ENCODE measurements at regions not wholly inside any gene's neighbourhood (a gene's known extent, or its start where the extent isn't known, plus 50 kb on each side); places are given as distances from the start of the nearest gene placed in this dataset.

GRCh38 chr7:116128139-116128538 is 82.2 kb upstream of the TES start:
- Mint-ChIP-seq H3K9me3 (no peaks in the 10 kb centered on the region), H3K36me3 (no peaks in the 10 kb centered on the region), H3K4me3 (no peak overlapping the region), H3K4me1 (no peaks in the 10 kb centered on the region), H3K27me3 (ENCODE audit: low read depth in 2 of 2) (peaks cover 0 to 6% of the 10 kb centered on the region in 2 donors), H3K27ac (no peak overlapping the region)
- H3K36me3 ChIP-seq (ENCODE audit: control insufficient read depth, insufficient read depth, low read length), result no peaks in the 10 kb centered on the region
- no peak overlapping the region for H3K27ac ChIP-seq (ENCODE audit: low read length)
- no peaks in the 10 kb centered on the region for H3K9me3 ChIP-seq (ENCODE audit: control insufficient read depth, insufficient read depth, low read length)
- no peaks in the 10 kb centered on the region for H3K4me1 ChIP-seq (ENCODE audit: control insufficient read depth, insufficient read depth, low read length)
- ATAC-seq (no peak), DNase-seq (no peak)
- intact Hi-C loops (cut with micrococcal nuclease), result no loop called here
- WGBS (ENCODE audit: insufficient coverage), result no CpG with 5 or more reads among the region's 2 CpGs
- TF ChIP-seq CTCF (IDR thresholded peaks at IDR 0.05), result no peak
- no peak overlapping the region for H3K4me3 ChIP-seq (ENCODE audit: low read length)
- H3K27me3 ChIP-seq (ENCODE audit: control insufficient read depth, insufficient read depth, low read length), result no peaks in the 10 kb centered on the region

GRCh38 chr7:116135306-116135705 is 75.0 kb upstream of the TES start:
- WGBS (ENCODE audit: insufficient coverage), result 62% methylated on average over 3 of the region's 4 CpGs
- no peaks in the 10 kb centered on the region for H3K4me1 Mint-ChIP-seq
- H3K36me3 Mint-ChIP-seq, result no peaks in the 10 kb centered on the region
- no peak for ATAC-seq
- no peaks in the 10 kb centered on the region for H3K27me3 Mint-ChIP-seq (ENCODE audit: low read depth in 2 of 2)
- Histone ChIP-seq H3K36me3 (ENCODE audit: control insufficient read depth, insufficient read depth, low read length) (no peaks in the 10 kb centered on the region), H3K27me3 (ENCODE audit: control insufficient read depth, insufficient read depth, low read length) (no peaks in the 10 kb centered on the region), H3K4me1 (ENCODE audit: control insufficient read depth, insufficient read depth, low read length) (no peaks in the 10 kb centered on the region), H3K9me3 (ENCODE audit: control insufficient read depth, insufficient read depth, low read length) (no peaks in the 10 kb centered on the region), H3K27ac (ENCODE audit: low read length) (no peak overlapping the region), H3K4me3 (ENCODE audit: low read length) (no peak overlapping the region)
- no peak overlapping the region for H3K4me3 Mint-ChIP-seq
- no peak overlapping the region for H3K27ac Mint-ChIP-seq
- no peaks in the 10 kb centered on the region for H3K9me3 Mint-ChIP-seq
- intact Hi-C loops (cut with micrococcal nuclease), result no loop called here
- no peak for TF ChIP-seq CTCF (IDR thresholded peaks at IDR 0.05)
- no peak for DNase-seq

- no peak overlapping the region for H3K27ac Mint-ChIP-seq
- DNase-seq (peak in 1 of 2 donors; percentile 73), ATAC-seq (peak; percentile 72 to 88 (median 86))
- Histone ChIP-seq H3K36me3 (ENCODE audit: control insufficient read depth, insufficient read depth, low read length) (no peaks in the 10 kb centered on the region), H3K9me3 (ENCODE audit: control insufficient read depth, insufficient read depth, low read length) (no peaks in the 10 kb centered on the region), H3K4me3 (ENCODE audit: low read length) (no peak overlapping the region), H3K4me1 (ENCODE audit: control insufficient read depth, insufficient read depth, low read length) (no peaks in the 10 kb centered on the region), H3K27ac (ENCODE audit: low read length) (no peak overlapping the region), H3K27me3 (ENCODE audit: control insufficient read depth, insufficient read depth, low read length) (no peaks in the 10 kb centered on the region)
- 33% methylated on average over 1 of the region's 2 CpGs for WGBS (ENCODE audit: insufficient coverage)
- no peaks in the 10 kb centered on the region for H3K27me3 Mint-ChIP-seq (ENCODE audit: low read depth in 2 of 2)
- peak; percentile 81 for TF ChIP-seq CTCF (IDR thresholded peaks at IDR 0.05)
- H3K4me3 Mint-ChIP-seq, result no peak overlapping the region
- H3K4me1 Mint-ChIP-seq, result peaks cover 6 to 11% of the 10 kb centered on the region in 2 donors
- H3K36me3 Mint-ChIP-seq, result no peaks in the 10 kb centered on the region
- H3K9me3 Mint-ChIP-seq, result no peaks in the 10 kb centered on the region
- intact Hi-C loops (cut with micrococcal nuclease), result no loop called here
Observed at GRCh38 chr7:116138202-116138801, 72.0 kb upstream of the TES start.

- H3K27ac ChIP-seq (ENCODE audit: low read length), result no peak overlapping the region
Observed at GRCh38 chr7:116139007-116139406, 71.3 kb upstream of the TES start.

More at GRCh38 chr7:116139007-116139406, 71.3 kb upstream of the TES start:
- Mint-ChIP-seq H3K27ac (no peak overlapping the region), H3K4me3 (no peak overlapping the region), H3K4me1 (peaks cover 6 to 15% of the 10 kb centered on the region in 2 donors), H3K36me3 (no peaks in the 10 kb centered on the region), H3K27me3 (ENCODE audit: low read depth in 2 of 2) (no peaks in the 10 kb centered on the region), H3K9me3 (no peaks in the 10 kb centered on the region)
- Histone ChIP-seq H3K27me3 (ENCODE audit: control insufficient read depth, insufficient read depth, low read length) (no peaks in the 10 kb centered on the region), H3K4me1 (ENCODE audit: control insufficient read depth, insufficient read depth, low read length) (no peaks in the 10 kb centered on the region), H3K4me3 (ENCODE audit: low read length) (no peak overlapping the region), H3K9me3 (ENCODE audit: control insufficient read depth, insufficient read depth, low read length) (no peaks in the 10 kb centered on the region), H3K36me3 (ENCODE audit: control insufficient read depth, insufficient read depth, low read length) (no peaks in the 10 kb centered on the region)
- ATAC-seq (no peak), DNase-seq (no peak)
- WGBS (ENCODE audit: insufficient coverage), result 90% methylated on average over 6 of the region's 6 CpGs
- intact Hi-C loops (cut with micrococcal nuclease), result no loop called here
- TF ChIP-seq CTCF (IDR thresholded peaks at IDR 0.05), result no peak

All from natural killer cell (primary cell).